Pancreas (tissue), 10 donors: ENCODE measurements at regions not wholly inside any gene's neighbourhood (a gene's known extent, or its start where the extent isn't known, plus 50 kb on each side); places are given as distances from the start of the nearest gene placed in this dataset.
A peak's percentile ranks its signal among the peaks of the same experiment; 100 is the strongest.

Experiments
- ATAC-seq, 4 donors: fragments of 200-7000 bp; cut with Tn5 transposase; one replicate each; pipeline versions ENCODE4 v1.8.0 to v1.9.1; 2020; ENCODE audit warnings: mild to moderate bottlenecking in 4 of 4, moderate library complexity in 4 of 4
- DNase-seq, 6 donors: peaks; one replicate each; pipeline ENCODE4 v3.0.0-alpha.2; 2020
- FAIRE-seq: peaks from 2 replicates; lab custom pipeline; 2012; peaks lifted over from hg19 to GRCh38; lab: Jason Lieb, UNC
- H3K27ac ChIP-seq, 4 donors: fragments of 200-600 bp; sonication (generic); 1 replicate in 3 of 4; 2 replicates in 1 of 4; pipeline versions ENCODE4 v1.5.0 to v1.8.0; 2020
- H3K27me3 ChIP-seq, 4 donors: fragments of 200-600 bp; one replicate each; pipeline ENCODE4 v1.8.0; 2021
- H3K36me3 ChIP-seq, 3 donors: fragments of 200-600 bp; sonication (generic) in 1 of 3; one replicate each; pipeline versions ENCODE4 v1.5.0 to v1.8.0; 2020 to 2021
- H3K4me1 ChIP-seq, 3 donors: fragments of 200-600 bp; one replicate each; pipeline ENCODE4 v1.8.0; 2021
- H3K4me3 ChIP-seq, 4 donors: fragments of 200-600 bp; sonication (generic) in 2 of 4; one replicate each; pipeline versions ENCODE4 v1.5.0 to v1.8.0; 2020 to 2021
- H3K9me3 ChIP-seq, 4 donors: fragments of 200-600 bp; one replicate each; pipeline ENCODE4 v1.8.0; 2021
- WGBS, 2 donors: extraction: QIAGEN DNeasy Blood & Tissue Kit; methylation state at CpG; one replicate each; pipeline ENCODE4 v1.1.7; 2013; 5-methylcytosine and 5-hydroxymethylcytosine counted together
- intact Hi-C, 3 donors: fragments of 100-400 bp; cut with DNase I; formaldehyde crosslinking; loops; one replicate each; pipeline versions ENCODE4 v1.11.1 to v1.14.2; 2022
- TF ChIP-seq, protein P1 (sequence below), 4 donors: fragments of 200-600 bp; sonication (generic) in 3 of 4; IDR thresholded peaks; one replicate each; pipeline versions ENCODE4 v1.5.0 to v1.8.0; 2021; ENCODE audit warnings: antibody characterized with exemption in 4 of 4
- donor health status: healthy with polysubstance abuse.
- donor health status: DM: no; HTN: no; CAD: no; lungs with moderate emphysema.
- donor health status: DM: no; HTN: no; CAD: no.
- donor health status: control.
- donor health status: control.
- donor health status: Bipolar disorder and iron deficiency.
- donor health status: DM: yes; HTN: yes; CAD: no.
- donor health status: DM: no; HTN: no; CAD: no.
- donor health status: DM: no; HTN: no; CAD: no.
- donor health status: DM: yes; HTN: yes; CAD: no.

GRCh38 chrX:116863029-116863428, 400.3 kb upstream of the CT83 start:
- TF ChIP-seq, protein P1, sequence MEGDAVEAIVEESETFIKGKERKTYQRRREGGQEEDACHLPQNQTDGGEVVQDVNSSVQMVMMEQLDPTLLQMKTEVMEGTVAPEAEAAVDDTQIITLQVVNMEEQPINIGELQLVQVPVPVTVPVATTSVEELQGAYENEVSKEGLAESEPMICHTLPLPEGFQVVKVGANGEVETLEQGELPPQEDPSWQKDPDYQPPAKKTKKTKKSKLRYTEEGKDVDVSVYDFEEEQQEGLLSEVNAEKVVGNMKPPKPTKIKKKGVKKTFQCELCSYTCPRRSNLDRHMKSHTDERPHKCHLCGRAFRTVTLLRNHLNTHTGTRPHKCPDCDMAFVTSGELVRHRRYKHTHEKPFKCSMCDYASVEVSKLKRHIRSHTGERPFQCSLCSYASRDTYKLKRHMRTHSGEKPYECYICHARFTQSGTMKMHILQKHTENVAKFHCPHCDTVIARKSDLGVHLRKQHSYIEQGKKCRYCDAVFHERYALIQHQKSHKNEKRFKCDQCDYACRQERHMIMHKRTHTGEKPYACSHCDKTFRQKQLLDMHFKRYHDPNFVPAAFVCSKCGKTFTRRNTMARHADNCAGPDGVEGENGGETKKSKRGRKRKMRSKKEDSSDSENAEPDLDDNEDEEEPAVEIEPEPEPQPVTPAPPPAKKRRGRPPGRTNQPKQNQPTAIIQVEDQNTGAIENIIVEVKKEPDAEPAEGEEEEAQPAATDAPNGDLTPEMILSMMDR (IDR thresholded peaks at IDR 0.05), result no peak
- intact Hi-C loops, result no loop called here
- FAIRE-seq (no peak), ATAC-seq (no peak), DNase-seq (no peak)
- Histone ChIP-seq H3K4me3 (no peak overlapping the region), H3K36me3 (no peaks in the 10 kb centered on the region), H3K4me1 (no peaks in the 10 kb centered on the region), H3K27ac (no peak overlapping the region), H3K27me3 (no peaks in the 10 kb centered on the region), H3K9me3 (no peaks in the 10 kb centered on the region)
- WGBS, 2 donors, result 51 to 73% methylated on average over 4 of the region's 4 CpGs

DNA sequence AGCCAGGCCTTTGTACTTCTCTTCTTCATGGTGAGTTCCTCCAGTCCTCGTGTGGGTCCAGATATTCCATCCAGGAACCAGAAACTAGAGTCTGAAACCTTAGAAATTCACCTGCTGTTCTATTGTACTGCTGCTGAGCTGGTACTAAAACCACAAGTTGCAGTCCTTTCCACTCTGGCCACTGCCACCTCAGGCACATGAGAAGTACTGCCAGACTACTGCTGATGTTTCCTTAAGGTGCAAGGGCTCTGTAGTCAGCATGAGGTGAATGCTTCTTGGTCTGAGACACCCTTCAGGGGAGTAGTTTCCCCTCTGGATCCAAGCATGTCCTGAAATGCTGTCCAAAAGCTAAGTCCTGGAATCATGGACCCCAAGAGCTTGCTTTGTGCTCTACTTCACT, 399.6 kb upstream of the CT83 start:
- no peaks in the 10 kb centered on the region for H3K9me3 ChIP-seq
- no peaks in the 10 kb centered on the region for H3K4me1 ChIP-seq
- no peak overlapping the region for H3K27ac ChIP-seq
- FAIRE-seq, result no peak
- 38 to 50% methylated on average over 1 of the region's 1 CpG for WGBS, 2 donors
- H3K36me3 ChIP-seq, result no peaks in the 10 kb centered on the region
- intact Hi-C loops, result no loop called here
- no peak for ATAC-seq
- TF ChIP-seq, protein P1 (IDR thresholded peaks at IDR 0.05), result no peak
- H3K4me3 ChIP-seq, result no peak overlapping the region
- DNase-seq, result no peak
- H3K27me3 ChIP-seq, result no peaks in the 10 kb centered on the region

DNA sequence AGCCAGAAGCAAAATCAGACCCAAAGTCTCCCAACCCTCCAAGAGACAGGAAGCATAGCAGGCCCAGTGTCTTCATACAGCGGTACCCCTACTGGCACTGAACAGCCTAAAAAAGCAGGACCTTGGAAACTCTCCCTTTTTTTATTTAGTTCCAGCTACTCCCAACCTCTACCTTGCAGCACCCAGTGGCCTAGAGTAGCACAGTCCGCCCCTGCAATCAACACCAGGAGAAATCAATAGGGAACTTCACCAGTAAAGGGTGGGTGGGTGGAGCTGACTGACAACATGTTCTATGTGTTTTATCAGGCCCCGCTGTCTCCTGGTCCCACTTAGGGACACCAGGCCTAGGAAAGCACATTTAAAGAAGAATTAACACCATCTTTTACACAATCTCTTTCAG, 378.5 kb upstream of the CT83 start:
- no peak for ATAC-seq

DNA sequence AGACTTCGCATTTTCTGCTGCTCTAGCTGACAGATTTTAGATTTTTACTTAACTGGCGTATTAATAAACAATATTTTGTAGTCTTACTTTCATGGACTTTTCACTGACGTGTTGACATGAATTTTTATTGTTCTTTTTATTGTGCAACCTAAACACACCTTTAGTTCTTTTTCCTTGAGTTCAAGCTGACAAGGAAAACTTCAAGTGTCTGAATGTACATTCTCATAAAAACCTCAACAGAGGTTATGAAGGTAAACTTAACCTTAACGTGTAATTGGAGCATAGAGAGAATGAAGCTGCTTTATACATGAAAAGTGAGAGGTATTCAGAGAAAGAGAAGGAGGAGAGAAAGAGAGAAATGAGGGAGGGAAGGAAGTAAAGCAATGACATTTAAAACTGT, 364.3 kb upstream of the CT83 start:
- WGBS, 2 donors, result 57 to 74% methylated on average over 4 of the region's 4 CpGs
- Histone ChIP-seq H3K27me3 (peaks cover 0 to 9% (median 2%) of the 10 kb centered on the region in 4 donors), H3K4me3 (no peak overlapping the region), H3K27ac (no peak overlapping the region), H3K4me1 (no peaks in the 10 kb centered on the region), H3K36me3 (no peaks in the 10 kb centered on the region), H3K9me3 (no peaks in the 10 kb centered on the region)
- TF ChIP-seq, protein P1 (IDR thresholded peaks at IDR 0.05), result no peak
- DNase-seq (no peak), FAIRE-seq (peak; percentile 85), ATAC-seq (no peak)
- intact Hi-C loops, result no loop called here

More for the DNA sequence above, 378.5 kb upstream of the CT83 start:
- Histone ChIP-seq H3K27ac (no peak overlapping the region), H3K9me3 (no peaks in the 10 kb centered on the region), H3K4me1 (no peaks in the 10 kb centered on the region), H3K27me3 (peaks cover 0 to 9% (median 0%) of the 10 kb centered on the region in 4 donors), H3K36me3 (no peaks in the 10 kb centered on the region), H3K4me3 (no peak overlapping the region)
- FAIRE-seq (no peak), DNase-seq (no peak)
- TF ChIP-seq, protein P1 (IDR thresholded peaks at IDR 0.05), result no peak
- intact Hi-C loops, result no loop called here
- 50 to 68% methylated on average over 3 of the region's 3 CpGs for WGBS, 2 donors

- DNase-seq (no peak), ATAC-seq (no peak), FAIRE-seq (no peak)
- 42 to 47% methylated on average over 1 of the region's 1 CpG for WGBS, 2 donors
- Histone ChIP-seq H3K4me1 (no peaks in the 10 kb centered on the region), H3K27me3 (peaks cover 0 to 6% (median 0%) of the 10 kb centered on the region in 4 donors), H3K4me3 (no peak overlapping the region), H3K27ac (no peak overlapping the region), H3K9me3 (no peaks in the 10 kb centered on the region), H3K36me3 (no peaks in the 10 kb centered on the region)
- TF ChIP-seq, protein P1 (IDR thresholded peaks at IDR 0.05), result no peak
- intact Hi-C loops, result no loop called here
Observed at GRCh38 chrX:116824785-116825184, 362.0 kb upstream of the CT83 start.
